Lower leg skin (tissue), 4 donors: ENCODE measurements at regions not wholly inside any gene's neighbourhood (a gene's known extent, or its start where the extent isn't known, plus 50 kb on each side); places are given as distances from the start of the nearest gene placed in this dataset.

Experiments used
- DNase-seq, 2 donors: peaks; one replicate each; pipeline ENCODE4 v3.0.0-alpha.2; 2019; ENCODE audit warnings: low spot score in 2 of 2
- H3K4me3 ChIP-seq: fragments of 200-600 bp; sonication (generic); 2 replicates; pipeline ENCODE4 v1.5.1; 2017; ENCODE audit warnings: mild to moderate bottlenecking, low read depth; ENCODE audit not compliant: poor library complexity, severe bottlenecking
- CTCF ChIP-seq, 3 donors: fragments of 450-650 bp; IDR thresholded peaks; one replicate each; pipeline ENCODE4 v1.5.1; 2016; ENCODE audit warnings: antibody characterized with exemption in 3 of 3, mild to moderate bottlenecking in 3 of 3, moderate library complexity in 2 of 3
- POLR2A ChIP-seq, 2 donors: fragments of 450-650 bp; IDR thresholded peaks; one replicate each; pipeline ENCODE4 v1.6.1; 2016 to 2017; ENCODE audit warnings: antibody characterized with exemption in 2 of 2, mild to moderate bottlenecking in 1 of 2, moderate library complexity in 1 of 2
- WGBS, 2 donors: methylation state at CpG; one replicate each; pipeline ENCODE4 v1.1.5; 2018; 5-methylcytosine and 5-hydroxymethylcytosine counted together
- intact Hi-C: fragments of 100-400 bp; cut with DNase I; formaldehyde crosslinking; loops from one replicate; pipeline ENCODE4 v1.15.0; 2023; ENCODE audit warnings: low total_unique reads

GRCh38 chr7:132709971-132710567 lies 133.8 kb upstream of the PLXNA4 start:
- WGBS, 2 donors, result 55 to 76% methylated on average over 7 of the region's 7 CpGs
- no peak overlapping the region for H3K4me3 ChIP-seq
- no peak for TF ChIP-seq CTCF (IDR thresholded peaks at IDR 0.05)
- TF ChIP-seq POLR2A (IDR thresholded peaks at IDR 0.05), result no peak
- intact Hi-C loops, result no loop called here
- no peak for DNase-seq

GRCh38 chr7:132708470-132708869 lies 132.2 kb upstream of the PLXNA4 start:
- no peak overlapping the region for H3K4me3 ChIP-seq
- TF ChIP-seq POLR2A (IDR thresholded peaks at IDR 0.05) (no peak), CTCF (IDR thresholded peaks at IDR 0.05) (no peak)
- WGBS, 2 donors, result 88 to 89% methylated on average over 5 of the region's 5 CpGs
- DNase-seq, result no peak
- intact Hi-C loops, result no loop called here

DNA sequence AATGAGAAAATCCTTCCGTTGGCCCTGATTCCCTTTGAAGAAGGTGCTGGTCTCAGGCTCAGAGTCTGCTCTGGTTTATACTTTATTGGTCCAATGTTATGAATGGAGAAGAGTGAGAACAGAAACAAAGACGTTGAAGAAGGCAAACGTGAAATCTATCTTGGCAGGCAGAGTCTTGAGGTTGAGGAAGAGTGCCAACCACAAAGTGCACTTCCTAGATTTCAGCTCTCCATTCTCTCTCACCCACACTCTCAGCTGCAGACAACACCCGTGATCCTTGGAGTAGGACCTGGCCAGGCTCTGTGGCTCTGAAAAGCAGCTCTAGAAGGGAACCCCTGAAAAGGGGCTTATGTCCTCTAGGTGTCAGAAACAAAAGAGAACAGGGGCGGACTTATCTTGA lies 128.9 kb upstream of the PLXNA4 start:
- intact Hi-C loops, result no loop called here
- DNase-seq, result no peak
- TF ChIP-seq POLR2A (IDR thresholded peaks at IDR 0.05) (no peak), CTCF (IDR thresholded peaks at IDR 0.05) (no peak)
- WGBS, 2 donors, result 52 to 53% methylated on average over 5 of the region's 5 CpGs
- H3K4me3 ChIP-seq, result no peak overlapping the region

GRCh38 chr7:132703742-132704141 lies 127.5 kb upstream of the PLXNA4 start:
- no peak overlapping the region for H3K4me3 ChIP-seq
- DNase-seq, result no peak
- TF ChIP-seq POLR2A (IDR thresholded peaks at IDR 0.05) (no peak), CTCF (IDR thresholded peaks at IDR 0.05) (no peak)
- intact Hi-C loops, result no loop called here
- WGBS, 2 donors, result 86 to 90% methylated on average over 7 of the region's 7 CpGs

DNA sequence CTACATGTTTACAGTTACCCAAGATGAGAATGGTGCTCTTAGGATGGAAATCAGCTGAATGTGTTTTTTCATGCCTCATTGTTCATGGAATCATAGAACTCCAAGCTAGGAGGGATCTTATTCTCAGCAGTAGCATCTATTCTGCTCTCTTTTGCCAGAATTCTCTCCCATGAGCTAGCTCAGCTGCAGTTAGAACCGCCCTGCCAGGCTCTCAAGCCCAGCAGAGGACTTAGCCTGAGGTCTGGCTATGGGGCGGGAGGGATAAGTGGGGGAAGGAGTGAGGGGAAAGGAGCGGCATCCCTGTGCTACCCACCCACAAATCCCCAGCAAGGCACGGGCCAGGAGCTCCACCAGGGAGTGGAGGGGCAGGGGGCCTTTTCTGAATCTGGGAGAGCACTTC lies 120.7 kb upstream of the PLXNA4 start:
- no peak overlapping the region for H3K4me3 ChIP-seq
- WGBS, 2 donors, result 37 to 47% methylated on average over 4 of the region's 4 CpGs
- intact Hi-C loops, result no loop called here
- no peak for DNase-seq
- TF ChIP-seq CTCF (IDR thresholded peaks at IDR 0.05) (no peak), POLR2A (IDR thresholded peaks at IDR 0.05) (no peak)

DNA sequence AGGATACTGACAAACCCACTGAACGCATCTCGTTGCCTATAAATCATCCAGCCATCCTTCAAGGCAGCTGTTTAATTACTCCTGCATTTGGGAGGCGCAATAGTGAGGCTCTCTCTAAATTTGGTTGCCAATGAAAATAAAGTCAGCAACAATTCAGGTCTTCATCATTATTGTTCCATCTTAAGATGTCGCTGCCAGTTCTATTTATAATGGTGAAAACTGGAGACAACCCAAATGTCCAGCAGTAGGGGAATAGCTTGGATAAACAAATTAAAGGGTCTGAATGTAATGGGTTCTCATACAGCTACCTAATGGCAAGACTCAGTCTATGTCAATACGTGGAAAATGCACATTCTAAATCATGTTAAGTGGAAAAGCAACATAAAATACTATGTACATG lies 120.1 kb upstream of the PLXNA4 start:
- TF ChIP-seq POLR2A (IDR thresholded peaks at IDR 0.05) (no peak), CTCF (IDR thresholded peaks at IDR 0.05) (no peak)
- H3K4me3 ChIP-seq, result no peak overlapping the region
- no peak for DNase-seq
- 75 to 82% methylated on average over 5 of the region's 5 CpGs for WGBS, 2 donors
- intact Hi-C loops, result no loop called here
